ENCODE measurements at regions not wholly inside any gene's neighbourhood (a gene's known extent, or its start where the extent isn't known, plus 50 kb on each side); places are given as distances from the start of the nearest gene placed in this dataset.

- TF ChIP-seq POLR2A (IDR thresholded peaks at IDR 0.05): no peak
- TF ChIP-seq CTCF (IDR thresholded peaks at IDR 0.05): no peak
Measured at GRCh38 chr7:41401833-41402232, 301.1 kb downstream of the INHBA start.

Data from sigmoid colon (tissue), 3 donors.